DND-41 (cell line): ENCODE measurements at regions not wholly inside any gene's neighbourhood (a gene's known extent, or its start where the extent isn't known, plus 50 kb on each side); places are given as distances from the start of the nearest gene placed in this dataset.

Experiments used
- EZH2 ChIP-seq: IDR thresholded peaks from 3 replicates; pipeline ENCODE4 v1.6.1; 2012; ENCODE audit warnings: borderline replicate concordance, low read depth, mild to moderate bottlenecking, moderate library complexity, low read length, inconsistent platforms; ENCODE audit not compliant: severe bottlenecking
- TF ChIP-seq, protein P1 (sequence below): IDR thresholded peaks from 2 replicates; pipeline ENCODE4 v1.5.1; 2012; ENCODE audit warnings: borderline replicate concordance, low read length, moderate library complexity, mild to moderate bottlenecking; ENCODE audit not compliant: poor library complexity, severe bottlenecking; ENCODE audit errors: extremely low read depth

GRCh38 chr7:82559193-82559805, 115.7 kb upstream of the CACNA2D1 start:
- TF ChIP-seq, protein P1, sequence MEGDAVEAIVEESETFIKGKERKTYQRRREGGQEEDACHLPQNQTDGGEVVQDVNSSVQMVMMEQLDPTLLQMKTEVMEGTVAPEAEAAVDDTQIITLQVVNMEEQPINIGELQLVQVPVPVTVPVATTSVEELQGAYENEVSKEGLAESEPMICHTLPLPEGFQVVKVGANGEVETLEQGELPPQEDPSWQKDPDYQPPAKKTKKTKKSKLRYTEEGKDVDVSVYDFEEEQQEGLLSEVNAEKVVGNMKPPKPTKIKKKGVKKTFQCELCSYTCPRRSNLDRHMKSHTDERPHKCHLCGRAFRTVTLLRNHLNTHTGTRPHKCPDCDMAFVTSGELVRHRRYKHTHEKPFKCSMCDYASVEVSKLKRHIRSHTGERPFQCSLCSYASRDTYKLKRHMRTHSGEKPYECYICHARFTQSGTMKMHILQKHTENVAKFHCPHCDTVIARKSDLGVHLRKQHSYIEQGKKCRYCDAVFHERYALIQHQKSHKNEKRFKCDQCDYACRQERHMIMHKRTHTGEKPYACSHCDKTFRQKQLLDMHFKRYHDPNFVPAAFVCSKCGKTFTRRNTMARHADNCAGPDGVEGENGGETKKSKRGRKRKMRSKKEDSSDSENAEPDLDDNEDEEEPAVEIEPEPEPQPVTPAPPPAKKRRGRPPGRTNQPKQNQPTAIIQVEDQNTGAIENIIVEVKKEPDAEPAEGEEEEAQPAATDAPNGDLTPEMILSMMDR: no peak
- no peak for TF ChIP-seq EZH2
